ENCODE measurements at regions not wholly inside any gene's neighbourhood (a gene's known extent, or its start where the extent isn't known, plus 50 kb on each side); places are given as distances from the start of the nearest gene placed in this dataset.

GRCh38 chr9:88642336-88642735 is 107.4 kb downstream of the NXNL2 start (continued):
- TF ChIP-seq ATF2 (CRISPR knock-in tag; IDR thresholded peaks at IDR 0.05; ENCODE audit: borderline replicate concordance, low read depth) (no peak), AFF4 (CRISPR knock-in tag; IDR thresholded peaks at IDR 0.05; ENCODE audit: borderline replicate concordance) (no peak), ZBTB43 (CRISPR knock-in tag; IDR thresholded peaks at IDR 0.05) (no peak), RELA (CRISPR knock-in tag; IDR thresholded peaks at IDR 0.05; ENCODE audit: borderline replicate concordance) (no peak), ZSCAN18 (CRISPR knock-in tag; IDR thresholded peaks at IDR 0.05) (no peak), ZBTB21 (CRISPR knock-in tag; IDR thresholded peaks at IDR 0.05; ENCODE audit: borderline replicate concordance) (no peak)

GRCh38 chr9:88643931-88644330 is 109.0 kb downstream of the NXNL2 start:
- CTCF ChIA-PET = no interaction called here
- no peak for TF ChIP-seq CREM (CRISPR knock-in tag; IDR thresholded peaks at IDR 0.05)
- no peak for TF ChIP-seq JUN (CRISPR knock-in tag; IDR thresholded peaks at IDR 0.05)
- TF ChIP-seq E2F5 (CRISPR knock-in tag; IDR thresholded peaks at IDR 0.05) = no peak
- no peak for TF ChIP-seq CDX4 (CRISPR knock-in tag; IDR thresholded peaks at IDR 0.05; ENCODE audit: borderline replicate concordance)
- no peak for TF ChIP-seq ZNF138 (CRISPR knock-in tag; conservative IDR thresholded peaks at IDR 0.05)
- TF ChIP-seq ZNF317 (CRISPR knock-in tag; IDR thresholded peaks at IDR 0.05; ENCODE audit: borderline replicate concordance, low read depth) = no peak
- no peak for TF ChIP-seq IRF1 (CRISPR knock-in tag; IDR thresholded peaks at IDR 0.05)
- TF ChIP-seq ERG (CRISPR knock-in tag; IDR thresholded peaks at IDR 0.05) = no peak
- no peak for TF ChIP-seq NR3C1 (CRISPR knock-in tag; conservative IDR thresholded peaks at IDR 0.05; ENCODE audit: low read depth)
- TF ChIP-seq FOXJ3 (CRISPR knock-in tag; IDR thresholded peaks at IDR 0.05; ENCODE audit: borderline replicate concordance) = no peak
- no peak for TF ChIP-seq GRHL2 (CRISPR knock-in tag; IDR thresholded peaks at IDR 0.05; ENCODE audit: insufficient replicate concordance, severe bottlenecking)
- TF ChIP-seq TP53 (CRISPR knock-in tag; IDR thresholded peaks at IDR 0.05) = no peak
- TF ChIP-seq PRRX2 (CRISPR knock-in tag; IDR thresholded peaks at IDR 0.05) = no peak
- no peak for TF ChIP-seq ATF1 (CRISPR knock-in tag; IDR thresholded peaks at IDR 0.05)
- TF ChIP-seq ZNF219 (CRISPR knock-in tag; IDR thresholded peaks at IDR 0.05; ENCODE audit: borderline replicate concordance) = no peak
- TF ChIP-seq TEAD4 (CRISPR knock-in tag; IDR thresholded peaks at IDR 0.05) = no peak
- no peak for TF ChIP-seq ZNF512 (CRISPR knock-in tag; IDR thresholded peaks at IDR 0.05; ENCODE audit: borderline replicate concordance)

More at GRCh38 chr9:88643931-88644330, 109.0 kb downstream of the NXNL2 start:
- peaks cover 2% of the 10 kb centered on the region; the same call in 1 of the 2 replicates for H3K27me3 Mint-ChIP-seq (ENCODE audit: low read depth)
- peaks cover 36% of the 10 kb centered on the region for H3K9me3 Mint-ChIP-seq
- no peak for ATAC-seq
- no peak overlapping the region for H3K4me3 Mint-ChIP-seq
- POLR2A ChIA-PET = no interaction called here
- no peak for DNase-seq (ENCODE audit: low spot score)
- H3K4me1 Mint-ChIP-seq = no peaks in the 10 kb centered on the region
- H3K27ac Mint-ChIP-seq = no peak overlapping the region
- no peaks in the 10 kb centered on the region for H3K36me3 Mint-ChIP-seq

Measured in WTC11 (cell line).